GM12878 (cell line): ENCODE measurements at regions not wholly inside any gene's neighbourhood (a gene's known extent, or its start where the extent isn't known, plus 50 kb on each side); places are given as distances from the start of the nearest gene placed in this dataset.

Source experiments
- ATAC-seq: fragments of 200-7000 bp; cut with Tn5 transposase; 3 replicates; pipeline ENCODE4 v1.9.1; 2020; ENCODE audit warnings: mild to moderate bottlenecking, moderate library complexity
- BruUV-seq: library from RNA; stranded (reverse); fragments of 400-500 nt; replicated peaks from 2 replicates; lab custom pipeline; 2021; lab: Mats Ljungman, UMichigan
- CTCF ChIA-PET: fragments of 300-600 bp; sonication (Branson Sonifier 250); formaldehyde crosslinking; extraction: SDS; loops from one replicate; lab custom pipeline; 2021; ENCODE audit warnings: inconsistent platforms; lab: Yijun Ruan, JAX
- POLR2A ChIA-PET: fragments of 350-600 bp; formaldehyde crosslinking; extraction: SDS; loops from one replicate; lab custom pipeline; 2021; ENCODE audit warnings: inconsistent platforms; lab: Charles Lee
- RAD21 ChIA-PET: fragments of 300-600 bp; sonication (Branson Sonifier 250); formaldehyde crosslinking; loops from one replicate; lab custom pipeline; 2023; ENCODE audit warnings: antibody characterized with exemption; ENCODE audit not compliant: unreplicated experiment; lab: Charles Lee
- SMC1A ChIA-PET: fragments of 300-600 bp; sonication (Branson Sonifier 250); formaldehyde crosslinking; loops from one replicate; lab custom pipeline; 2023; ENCODE audit not compliant: unreplicated experiment, uncharacterized antibody; lab: Charles Lee
- DNase-seq: peaks from one replicate; pipeline ENCODE4 v3.0.0-alpha.2; 2011; ENCODE audit warnings: low read depth, low spot score
- FAIRE-seq: peaks from 3 replicates; lab custom pipeline; 2011; peaks lifted over from hg19 to GRCh38; lab: Jason Lieb, UNC
- H2AFZ ChIP-seq: 2 replicates; pipeline ENCODE4 v1.6.0; 2011; ENCODE audit warnings: low read depth, low read length, control low read depth; ENCODE audit not compliant: control insufficient read depth
- H3K27ac ChIP-seq: 2 replicates; pipeline ENCODE4 v1.5.1; 2011; ENCODE audit warnings: control low read depth; ENCODE audit not compliant: control insufficient read depth, insufficient read depth
- H3K27me3 ChIP-seq, 2 experiments: replicated peaks in 1 of 2; 2 replicates each; pipeline versions ENCODE4 v1.6.0 to v1.6.1; 2011; ENCODE audit warnings: low read length in 1 of 2; ENCODE audit not compliant: control insufficient read depth in 2 of 2, insufficient read depth in 2 of 2
- H3K36me3 ChIP-seq, 2 experiments: 2 replicates each; pipeline ENCODE4 v1.5.1; 2011; ENCODE audit warnings: low read length in 1 of 2; ENCODE audit not compliant: control insufficient read depth in 2 of 2, insufficient read depth in 2 of 2
- H3K4me1 ChIP-seq: 2 replicates; pipeline ENCODE4 v1.6.1; 2011; ENCODE audit warnings: mild to moderate bottlenecking, low read length, moderate library complexity, mixed read lengths; ENCODE audit not compliant: control insufficient read depth, insufficient read depth
- H3K4me2 ChIP-seq: 2 replicates; pipeline ENCODE4 v1.6.0; 2011; ENCODE audit warnings: control low read depth; ENCODE audit not compliant: control insufficient read depth, insufficient read depth
- H3K4me3 ChIP-seq: fragments of 200-600 bp; sonication (generic); 2 replicates; pipeline ENCODE4 v1.5.1; 2016
- H3K79me2 ChIP-seq: 2 replicates; pipeline ENCODE4 v1.6.0; 2011; ENCODE audit warnings: low read length; ENCODE audit not compliant: control insufficient read depth, insufficient read depth
- H3K9ac ChIP-seq: 2 replicates; pipeline ENCODE4 v1.8.0; 2011; ENCODE audit warnings: low read length, control low read depth, mixed read lengths; ENCODE audit not compliant: control insufficient read depth, insufficient read depth
- H3K9me3 ChIP-seq: replicated peaks from 3 replicates; pipeline ENCODE4 v1.5.1; 2011; ENCODE audit warnings: mild to moderate bottlenecking, low read length; ENCODE audit not compliant: control insufficient read depth, insufficient read depth
- H4K20me1 ChIP-seq: 2 replicates; pipeline ENCODE4 v1.6.0; 2011; ENCODE audit not compliant: control insufficient read depth, insufficient read depth
- CBX3 ChIP-seq: fragments of 200-600 bp; sonication (generic); IDR thresholded peaks from 2 replicates; pipeline ENCODE4 v1.6.1; 2016; ENCODE audit warnings: low read depth, borderline replicate concordance
- FOS ChIP-seq: IDR thresholded peaks from 3 replicates; pipeline ENCODE4 v1.6.1; 2011; ENCODE audit warnings: borderline replicate concordance; ENCODE audit not compliant: insufficient read length; ENCODE audit errors: extremely low read depth
- NFYA ChIP-seq: IDR thresholded peaks from 2 replicates; pipeline ENCODE4 v1.6.1; 2011; ENCODE audit warnings: low read depth, mild to moderate bottlenecking, low read length, improper control_type of control experiment, borderline replicate concordance
- NFYB ChIP-seq: IDR thresholded peaks from 2 replicates; pipeline ENCODE4 v1.6.1; 2011; ENCODE audit warnings: low read depth, mild to moderate bottlenecking, low read length, improper control_type of control experiment, moderate library complexity; ENCODE audit not compliant: insufficient read depth
- TCF12 ChIP-seq: IDR thresholded peaks from 2 replicates; pipeline ENCODE4 v1.6.1; 2011; ENCODE audit warnings: low read depth, mild to moderate bottlenecking, low read length
- TCF3 ChIP-seq: IDR thresholded peaks from 2 replicates; pipeline ENCODE4 v1.6.1; 2012; ENCODE audit warnings: low read depth, mild to moderate bottlenecking, low read length, borderline replicate concordance; ENCODE audit not compliant: insufficient read depth
- ZBED1 ChIP-seq: IDR thresholded peaks from 2 replicates; pipeline ENCODE4 v1.6.1; 2016; ENCODE audit warnings: borderline replicate concordance
- WGBS: methylation state at CpG from one replicate; pipeline ENCODE4 v1.1.6; 2016; ENCODE audit warnings: low lambda C conversion rate; ENCODE audit not compliant: insufficient replicate concordance, insufficient coverage; ENCODE audit errors: missing lambda C conversion rate; 5-methylcytosine and 5-hydroxymethylcytosine counted together
- in situ Hi-C: fragments of 300-500 bp; cut with MboI; formaldehyde crosslinking; loops from 9 replicates; pipeline ENCODE4 v1.14.3; 2018; ENCODE audit warnings: mixed read lengths
- intact Hi-C: fragments of 100-400 bp; cut with micrococcal nuclease; formaldehyde crosslinking; loops from one replicate; pipeline ENCODE4 v1.14.2; 2022; ENCODE audit not compliant: unreplicated experiment
- TF ChIP-seq, protein P1 (sequence below): IDR thresholded peaks from 2 replicates; pipeline ENCODE4 v1.6.1; 2011; ENCODE audit warnings: low read depth, mild to moderate bottlenecking, low read length, moderate library complexity, borderline replicate concordance; ENCODE audit errors: extremely low read depth
- TF ChIP-seq, protein P2 (sequence below): IDR thresholded peaks from 2 replicates; pipeline ENCODE4 v1.6.1; 2011; ENCODE audit warnings: borderline replicate concordance, low read depth, mild to moderate bottlenecking, moderate library complexity, mixed read lengths, low read length; ENCODE audit not compliant: insufficient read depth; ENCODE audit errors: extremely low read length

DNA sequence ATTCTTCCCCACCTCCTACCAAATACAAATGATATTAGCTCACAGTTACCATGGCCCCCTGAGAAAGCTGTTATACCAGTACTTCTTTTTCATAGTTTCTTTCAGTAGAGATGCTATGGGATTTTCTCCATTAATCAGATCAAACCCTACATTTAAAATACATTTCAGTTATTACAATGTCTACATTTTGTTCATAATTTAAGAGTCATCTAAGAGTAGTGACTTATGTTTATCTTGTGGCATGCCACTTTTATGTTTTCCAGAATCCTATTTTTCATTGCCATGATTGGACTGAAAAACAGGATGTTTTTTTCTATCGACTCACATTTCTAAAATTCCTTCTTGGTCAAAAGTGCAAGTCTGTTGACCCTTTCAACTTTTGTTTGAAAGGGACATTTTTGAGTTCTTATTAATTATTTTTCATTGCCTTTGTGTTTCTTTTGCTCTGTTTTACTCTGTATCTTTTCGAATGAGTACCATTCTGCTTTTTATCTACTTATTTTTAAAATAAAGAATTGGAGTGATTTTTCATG is 77.4 kb upstream of the ANXA1 start (continued):
- TF ChIP-seq, protein P1, sequence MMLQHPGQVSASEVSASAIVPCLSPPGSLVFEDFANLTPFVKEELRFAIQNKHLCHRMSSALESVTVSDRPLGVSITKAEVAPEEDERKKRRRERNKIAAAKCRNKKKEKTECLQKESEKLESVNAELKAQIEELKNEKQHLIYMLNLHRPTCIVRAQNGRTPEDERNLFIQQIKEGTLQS: no peak
- TF ChIP-seq NFYA: no peak
- TF ChIP-seq NFYB: no peak
- no peak for TF ChIP-seq TCF3
- TF ChIP-seq TCF12: no peak
- no peak for TF ChIP-seq ZBED1
- no peak for TF ChIP-seq FOS
- TF ChIP-seq CBX3: no peak

DNA sequence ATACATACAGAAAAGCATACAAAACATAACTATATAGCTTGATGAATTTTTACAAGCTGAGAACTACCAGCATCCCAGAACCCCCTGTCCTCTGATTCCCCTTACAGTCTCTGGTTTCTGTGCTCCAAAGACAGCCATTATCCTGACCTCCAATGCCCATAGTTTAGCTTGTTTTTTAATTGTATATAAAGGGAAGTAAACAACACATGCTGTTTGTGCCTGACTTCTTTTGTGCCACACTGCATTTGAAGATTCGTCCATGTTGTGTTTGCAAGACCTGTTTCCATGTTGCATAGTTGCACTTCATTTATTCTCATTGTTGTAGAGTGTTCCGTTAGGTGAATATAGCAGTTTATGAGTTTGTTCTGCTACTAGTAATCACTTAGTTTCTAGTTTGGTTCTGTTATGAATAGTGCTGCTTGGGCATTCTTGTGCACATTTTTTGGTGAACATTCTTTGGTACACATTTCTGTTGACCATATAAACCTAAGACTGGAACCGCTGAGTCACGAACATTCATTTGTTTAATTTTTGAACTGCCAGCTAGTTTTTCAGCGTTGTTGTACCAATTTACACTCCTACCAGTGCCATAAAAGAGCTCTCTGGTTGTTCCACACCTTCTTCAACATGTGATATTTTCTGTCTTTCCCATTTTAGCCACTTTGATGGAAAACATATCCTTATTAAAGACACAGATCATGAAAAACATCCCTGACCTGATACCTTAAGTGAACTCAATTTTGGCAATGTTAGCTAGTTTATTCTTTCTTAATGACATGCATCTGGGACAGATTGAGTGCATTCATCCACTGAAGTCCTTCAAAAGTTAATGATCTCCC is 78.1 kb upstream of the ANXA1 start:
- H3K27ac ChIP-seq: no peak overlapping the region
- H3K36me3 ChIP-seq: no peaks in the 10 kb centered on the region
- BruUV-seq: no TSS peak
- SMC1A ChIA-PET: interaction anchor here (1.0 to 1.6 kb wide), 3 partner anchors 17 to 108 kb away, joined by 3 read pairs; no protein-coding TSS in a partner anchor
- H2AFZ ChIP-seq: no peak overlapping the region
- no peak overlapping the region for H3K9ac ChIP-seq
- H3K9me3 ChIP-seq: no peaks in the 10 kb centered on the region
- WGBS: 11% methylated on average over 5 of the region's 5 CpGs
- TF ChIP-seq, protein P2, sequence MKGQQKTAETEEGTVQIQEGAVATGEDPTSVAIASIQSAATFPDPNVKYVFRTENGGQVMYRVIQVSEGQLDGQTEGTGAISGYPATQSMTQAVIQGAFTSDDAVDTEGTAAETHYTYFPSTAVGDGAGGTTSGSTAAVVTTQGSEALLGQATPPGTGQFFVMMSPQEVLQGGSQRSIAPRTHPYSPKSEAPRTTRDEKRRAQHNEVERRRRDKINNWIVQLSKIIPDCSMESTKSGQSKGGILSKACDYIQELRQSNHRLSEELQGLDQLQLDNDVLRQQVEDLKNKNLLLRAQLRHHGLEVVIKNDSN: no peak
- TF ChIP-seq, all 136 proteins: peak for 0
- DNase-seq (no peak), ATAC-seq (no peak), FAIRE-seq (no peak)
- no peak overlapping the region for H3K4me2 ChIP-seq
- CTCF ChIA-PET: interaction anchor here (1.1 to 1.3 kb wide), 3 partner anchors 50 to 216 kb away, joined by 3 to 4 read pairs (median 3); no protein-coding TSS in a partner anchor
- no peaks in the 10 kb centered on the region for H3K4me1 ChIP-seq
- no peak overlapping the region for H3K4me3 ChIP-seq
- in situ Hi-C loops: no loop called here
- POLR2A ChIA-PET: no interaction called here
- H4K20me1 ChIP-seq: no peaks in the 10 kb centered on the region
- H3K27me3 ChIP-seq: no peaks in the 10 kb centered on the region
- RAD21 ChIA-PET: no interaction called here
- no peaks in the 10 kb centered on the region for H3K79me2 ChIP-seq
- intact Hi-C loops: no loop called here
